ENCODE measurements at regions not wholly inside any gene's neighbourhood (a gene's known extent, or its start where the extent isn't known, plus 50 kb on each side); places are given as distances from the start of the nearest gene placed in this dataset.
"Not testable (repeated sequence)": the region's sequence is repeated elsewhere in the genome, so short reads cannot be mapped to it uniquely, and the experiment has no call there.

- Histone ChIP-seq H3K9ac (ENCODE audit: low read length) (no peak overlapping the region), H3K27ac (ENCODE audit: low read length) (no peak overlapping the region), H3K4me3 (ENCODE audit: low read length) (no peak overlapping the region), H3K9me3 (ENCODE audit: low read length) (no peaks in the 10 kb centered on the region), H3K27me3 (ENCODE audit: low read length) (no peaks in the 10 kb centered on the region), H4K20me1 (ENCODE audit: insufficient read depth, low read depth, low read length) (no peaks in the 10 kb centered on the region), H3K79me2 (ENCODE audit: low read length) (no peaks in the 10 kb centered on the region), H3K4me1 (ENCODE audit: low read length) (no peaks in the 10 kb centered on the region), H3K4me2 (ENCODE audit: low read depth, low read length, poor library complexity, severe bottlenecking) (no peak overlapping the region), H3K9me2 (replicated peaks; ENCODE audit: insufficient read depth, low read length) (no peaks in the 10 kb centered on the region), H2AFZ (ENCODE audit: low read length) (no peak overlapping the region), H3K36me3 (ENCODE audit: insufficient read depth, low read length) (no peaks in the 10 kb centered on the region)
- no peak for DNase-seq
These were observed 154.1 kb upstream of the PDE1C start for GRCh38 chr7:32224276-32224675.

GRCh38 chr7:32223721-32224120 is 153.5 kb upstream of the PDE1C start:
- DNase-seq = no peak
- no peak overlapping the region for H2AFZ ChIP-seq (ENCODE audit: low read length)
- no peaks in the 10 kb centered on the region for H3K9me2 ChIP-seq (replicated peaks; ENCODE audit: insufficient read depth, low read length)

GRCh38 chr7:32223071-32223650 is 153.0 kb upstream of the PDE1C start:
- Histone ChIP-seq H4K20me1 (ENCODE audit: insufficient read depth, low read depth, low read length) (no peaks in the 10 kb centered on the region), H3K4me2 (ENCODE audit: low read depth, low read length, poor library complexity, severe bottlenecking) (no peak overlapping the region), H3K27ac (ENCODE audit: low read length) (no peak overlapping the region), H3K36me3 (ENCODE audit: insufficient read depth, low read length) (no peaks in the 10 kb centered on the region), H3K9ac (ENCODE audit: low read length) (no peak overlapping the region), H3K27me3 (ENCODE audit: low read length) (no peaks in the 10 kb centered on the region), H3K9me3 (ENCODE audit: low read length) (no peaks in the 10 kb centered on the region), H2AFZ (ENCODE audit: low read length) (no peak overlapping the region), H3K79me2 (ENCODE audit: low read length) (no peaks in the 10 kb centered on the region), H3K4me3 (ENCODE audit: low read length) (no peak overlapping the region), H3K9me2 (replicated peaks; ENCODE audit: insufficient read depth, low read length) (no peaks in the 10 kb centered on the region), H3K4me1 (ENCODE audit: low read length) (no peaks in the 10 kb centered on the region)
- DNase-seq = no peak

More at GRCh38 chr7:32223721-32224120, 153.5 kb upstream of the PDE1C start:
- H3K27me3 ChIP-seq (ENCODE audit: low read length) = no peaks in the 10 kb centered on the region
- no peak overlapping the region for H3K4me2 ChIP-seq (ENCODE audit: low read depth, low read length, poor library complexity, severe bottlenecking)
- no peak overlapping the region for H3K27ac ChIP-seq (ENCODE audit: low read length)
- H3K79me2 ChIP-seq (ENCODE audit: low read length) = no peaks in the 10 kb centered on the region
- H3K4me1 ChIP-seq (ENCODE audit: low read length) = no peaks in the 10 kb centered on the region
- H4K20me1 ChIP-seq (ENCODE audit: insufficient read depth, low read depth, low read length) = no peaks in the 10 kb centered on the region
- no peaks in the 10 kb centered on the region for H3K36me3 ChIP-seq (ENCODE audit: insufficient read depth, low read length)
- no peak overlapping the region for H3K9ac ChIP-seq (ENCODE audit: low read length)
- H3K9me3 ChIP-seq (ENCODE audit: low read length) = no peaks in the 10 kb centered on the region
- no peak overlapping the region for H3K4me3 ChIP-seq (ENCODE audit: low read length)

- Histone ChIP-seq H3K27me3 (ENCODE audit: low read length) (no peaks in the 10 kb centered on the region), H4K20me1 (ENCODE audit: insufficient read depth, low read depth, low read length) (no peaks in the 10 kb centered on the region), H3K4me2 (ENCODE audit: low read depth, low read length, poor library complexity, severe bottlenecking) (no peak overlapping the region), H3K36me3 (ENCODE audit: insufficient read depth, low read length) (no peaks in the 10 kb centered on the region), H2AFZ (ENCODE audit: low read length) (no peak overlapping the region), H3K9me3 (ENCODE audit: low read length) (no peaks in the 10 kb centered on the region), H3K4me1 (ENCODE audit: low read length) (no peaks in the 10 kb centered on the region), H3K4me3 (ENCODE audit: low read length) (no peak overlapping the region), H3K79me2 (ENCODE audit: low read length) (no peaks in the 10 kb centered on the region), H3K27ac (ENCODE audit: low read length) (no peak overlapping the region), H3K9me2 (replicated peaks; ENCODE audit: insufficient read depth, low read length) (no peaks in the 10 kb centered on the region), H3K9ac (ENCODE audit: low read length) (no peak overlapping the region)
- DNase-seq = no peak
These were observed 152.2 kb upstream of the PDE1C start for GRCh38 chr7:32222251-32222900.

GRCh38 chr7:32221736-32222135 is 151.5 kb upstream of the PDE1C start:
- no peaks in the 10 kb centered on the region for H4K20me1 ChIP-seq (ENCODE audit: insufficient read depth, low read depth, low read length)
- no peak overlapping the region for H3K4me3 ChIP-seq (ENCODE audit: low read length)
- H3K9ac ChIP-seq (ENCODE audit: low read length) = no peak overlapping the region
- no peaks in the 10 kb centered on the region for H3K4me1 ChIP-seq (ENCODE audit: low read length)
- H3K27ac ChIP-seq (ENCODE audit: low read length) = no peak overlapping the region
- H3K9me3 ChIP-seq (ENCODE audit: low read length) = no peaks in the 10 kb centered on the region
- no peak overlapping the region for H3K4me2 ChIP-seq (ENCODE audit: low read depth, low read length, poor library complexity, severe bottlenecking)
- H3K9me2 ChIP-seq (replicated peaks; ENCODE audit: insufficient read depth, low read length) = no peaks in the 10 kb centered on the region
- DNase-seq = no peak
- H3K27me3 ChIP-seq (ENCODE audit: low read length) = no peaks in the 10 kb centered on the region
- H2AFZ ChIP-seq (ENCODE audit: low read length) = no peak overlapping the region
- H3K36me3 ChIP-seq (ENCODE audit: insufficient read depth, low read length) = no peaks in the 10 kb centered on the region
- no peaks in the 10 kb centered on the region for H3K79me2 ChIP-seq (ENCODE audit: low read length)

GRCh38 chr7:32221056-32221455 is 150.8 kb upstream of the PDE1C start:
- Histone ChIP-seq H3K9ac (ENCODE audit: low read length) (no peak overlapping the region), H3K9me3 (ENCODE audit: low read length) (no peaks in the 10 kb centered on the region), H3K4me3 (ENCODE audit: low read length) (no peak overlapping the region), H3K9me2 (replicated peaks; ENCODE audit: insufficient read depth, low read length) (no peaks in the 10 kb centered on the region), H3K27ac (ENCODE audit: low read length) (no peak overlapping the region), H3K4me2 (ENCODE audit: low read depth, low read length, poor library complexity, severe bottlenecking) (no peak overlapping the region), H2AFZ (ENCODE audit: low read length) (no peak overlapping the region), H3K36me3 (ENCODE audit: insufficient read depth, low read length) (no peaks in the 10 kb centered on the region), H3K27me3 (ENCODE audit: low read length) (no peaks in the 10 kb centered on the region), H4K20me1 (ENCODE audit: insufficient read depth, low read depth, low read length) (no peaks in the 10 kb centered on the region), H3K4me1 (ENCODE audit: low read length) (no peaks in the 10 kb centered on the region), H3K79me2 (ENCODE audit: low read length) (no peaks in the 10 kb centered on the region)
- DNase-seq = no peak

GRCh38 chr7:32219831-32220230 is 149.6 kb upstream of the PDE1C start:
- H3K4me1 ChIP-seq (ENCODE audit: low read length); H4K20me1 ChIP-seq (ENCODE audit: insufficient read depth, low read depth, low read length); DNase-seq; H2AFZ ChIP-seq (ENCODE audit: low read length); H3K27me3 ChIP-seq (ENCODE audit: low read length); H3K79me2 ChIP-seq (ENCODE audit: low read length); H3K9me2 ChIP-seq (replicated peaks; ENCODE audit: insufficient read depth, low read length); H3K27ac ChIP-seq (ENCODE audit: low read length); H3K4me2 ChIP-seq (ENCODE audit: low read depth, low read length, poor library complexity, severe bottlenecking); H3K9ac ChIP-seq (ENCODE audit: low read length); H3K36me3 ChIP-seq (ENCODE audit: insufficient read depth, low read length); H3K4me3 ChIP-seq (ENCODE audit: low read length); H3K9me3 ChIP-seq (ENCODE audit: low read length): not testable (repeated sequence)

GRCh38 chr7:32219416-32219815 is 149.2 kb upstream of the PDE1C start:
- no peaks in the 10 kb centered on the region for H4K20me1 ChIP-seq (ENCODE audit: insufficient read depth, low read depth, low read length)
- H3K4me1 ChIP-seq (ENCODE audit: low read length) = no peaks in the 10 kb centered on the region
- H3K4me2 ChIP-seq (ENCODE audit: low read depth, low read length, poor library complexity, severe bottlenecking) = no peak overlapping the region
- H3K9me3 ChIP-seq (ENCODE audit: low read length) = no peaks in the 10 kb centered on the region
- no peaks in the 10 kb centered on the region for H3K27me3 ChIP-seq (ENCODE audit: low read length)
- DNase-seq = no peak
- H2AFZ ChIP-seq (ENCODE audit: low read length) = no peak overlapping the region
- H3K79me2 ChIP-seq (ENCODE audit: low read length) = no peaks in the 10 kb centered on the region
- H3K36me3 ChIP-seq (ENCODE audit: insufficient read depth, low read length) = no peaks in the 10 kb centered on the region
- no peak overlapping the region for H3K4me3 ChIP-seq (ENCODE audit: low read length)
- no peak overlapping the region for H3K9ac ChIP-seq (ENCODE audit: low read length)
- H3K9me2 ChIP-seq (replicated peaks; ENCODE audit: insufficient read depth, low read length) = no peaks in the 10 kb centered on the region
- no peak overlapping the region for H3K27ac ChIP-seq (ENCODE audit: low read length)

Measured in Karpas-422 (cell line).